ENCODE measurements at regions not wholly inside any gene's neighbourhood (a gene's known extent, or its start where the extent isn't known, plus 50 kb on each side); places are given as distances from the start of the nearest gene placed in this dataset.
"Not testable (repeated sequence)": the region's sequence is repeated elsewhere in the genome, so short reads cannot be mapped to it uniquely, and the experiment has no call there.

GRCh38 chr1:234807705-234808104, 197.7 kb upstream of the IRF2BP2 start:
- H3K36me3 ChIP-seq (ENCODE audit: control insufficient read depth in 1 of 2, insufficient read depth in 2 of 2, low read length in 2 of 2); H3K27ac ChIP-seq (ENCODE audit: low read depth, low read length); H4K20me1 ChIP-seq (ENCODE audit: insufficient read depth); CTCF ChIA-PET; BruUV-seq (replicated peaks); H3K4me2 ChIP-seq (ENCODE audit: low read length); H3K4me1 ChIP-seq (ENCODE audit: control insufficient read depth in 1 of 2, insufficient read depth in 2 of 2, low read length in 2 of 2); intact Hi-C loops (cut with micrococcal nuclease); POLR2A ChIA-PET; H3K9ac ChIP-seq (ENCODE audit: low read length); ATAC-seq; H3K79me2 ChIP-seq (ENCODE audit: insufficient read depth, low read length); H3K27me3 ChIP-seq (ENCODE audit: insufficient read depth, low read length); RAD21 ChIA-PET (ENCODE audit: low non-redundant PET in 1 of 2, low total read pairs in 2 of 2, uncharacterized antibody in 2 of 2, unreplicated experiment in 2 of 2); DNase-seq (ENCODE audit: low read depth, low spot score); H2AFZ ChIP-seq (ENCODE audit: low read depth, low read length, poor library complexity, severe bottlenecking); H3K4me3 ChIP-seq (replicated peaks in 1 of 2; ENCODE audit: low read depth in 1 of 2, low read length in 2 of 2); H3K9me2 ChIP-seq (ENCODE audit: insufficient read depth); H3K9me3 ChIP-seq (ENCODE audit: control insufficient read depth in 1 of 2, insufficient read depth in 1 of 2, low read depth in 1 of 2, low read length in 2 of 2): not testable (repeated sequence)

- CTCF ChIA-PET; H3K36me3 ChIP-seq (ENCODE audit: control insufficient read depth in 1 of 2, insufficient read depth in 2 of 2, low read length in 2 of 2); H4K20me1 ChIP-seq (ENCODE audit: insufficient read depth); H3K4me1 ChIP-seq (ENCODE audit: control insufficient read depth in 1 of 2, insufficient read depth in 2 of 2, low read length in 2 of 2); H3K9ac ChIP-seq (ENCODE audit: low read length); RAD21 ChIA-PET (ENCODE audit: low non-redundant PET in 1 of 2, low total read pairs in 2 of 2, uncharacterized antibody in 2 of 2, unreplicated experiment in 2 of 2); H2AFZ ChIP-seq (ENCODE audit: low read depth, low read length, poor library complexity, severe bottlenecking); H3K9me2 ChIP-seq (ENCODE audit: insufficient read depth); intact Hi-C loops (cut with micrococcal nuclease); ATAC-seq; H3K4me3 ChIP-seq (replicated peaks in 1 of 2; ENCODE audit: low read depth in 1 of 2, low read length in 2 of 2); H3K9me3 ChIP-seq (ENCODE audit: control insufficient read depth in 1 of 2, insufficient read depth in 1 of 2, low read depth in 1 of 2, low read length in 2 of 2); BruUV-seq (replicated peaks); H3K27me3 ChIP-seq (ENCODE audit: insufficient read depth, low read length); DNase-seq (ENCODE audit: low read depth, low spot score); H3K27ac ChIP-seq (ENCODE audit: low read depth, low read length); H3K79me2 ChIP-seq (ENCODE audit: insufficient read depth, low read length); POLR2A ChIA-PET; H3K4me2 ChIP-seq (ENCODE audit: low read length): not testable (repeated sequence)
Measured at GRCh38 chr1:234802586-234802985, 192.6 kb upstream of the IRF2BP2 start.

GRCh38 chr1:234801636-234802035, 191.7 kb upstream of the IRF2BP2 start:
- RAD21 ChIA-PET (ENCODE audit: low non-redundant PET in 1 of 2, low total read pairs in 2 of 2, uncharacterized antibody in 2 of 2, unreplicated experiment in 2 of 2); H3K27ac ChIP-seq (ENCODE audit: low read depth, low read length); BruUV-seq (replicated peaks); H3K9me3 ChIP-seq (ENCODE audit: control insufficient read depth in 1 of 2, insufficient read depth in 1 of 2, low read depth in 1 of 2, low read length in 2 of 2); DNase-seq (ENCODE audit: low read depth, low spot score); H3K4me2 ChIP-seq (ENCODE audit: low read length); H3K36me3 ChIP-seq (ENCODE audit: control insufficient read depth in 1 of 2, insufficient read depth in 2 of 2, low read length in 2 of 2); H3K4me1 ChIP-seq (ENCODE audit: control insufficient read depth in 1 of 2, insufficient read depth in 2 of 2, low read length in 2 of 2); H3K9ac ChIP-seq (ENCODE audit: low read length); ATAC-seq; H2AFZ ChIP-seq (ENCODE audit: low read depth, low read length, poor library complexity, severe bottlenecking); H3K4me3 ChIP-seq (replicated peaks in 1 of 2; ENCODE audit: low read depth in 1 of 2, low read length in 2 of 2); H3K9me2 ChIP-seq (ENCODE audit: insufficient read depth); H4K20me1 ChIP-seq (ENCODE audit: insufficient read depth); intact Hi-C loops (cut with micrococcal nuclease); H3K79me2 ChIP-seq (ENCODE audit: insufficient read depth, low read length); H3K27me3 ChIP-seq (ENCODE audit: insufficient read depth, low read length); CTCF ChIA-PET; POLR2A ChIA-PET: not testable (repeated sequence)

GRCh38 chr1:234801147-234801546, 191.2 kb upstream of the IRF2BP2 start:
- H3K9me3 ChIP-seq (ENCODE audit: control insufficient read depth in 1 of 2, insufficient read depth in 1 of 2, low read depth in 1 of 2, low read length in 2 of 2); intact Hi-C loops (cut with micrococcal nuclease); H3K27me3 ChIP-seq (ENCODE audit: insufficient read depth, low read length); RAD21 ChIA-PET (ENCODE audit: low non-redundant PET in 1 of 2, low total read pairs in 2 of 2, uncharacterized antibody in 2 of 2, unreplicated experiment in 2 of 2); H2AFZ ChIP-seq (ENCODE audit: low read depth, low read length, poor library complexity, severe bottlenecking); H3K4me3 ChIP-seq (replicated peaks in 1 of 2; ENCODE audit: low read depth in 1 of 2, low read length in 2 of 2); H3K36me3 ChIP-seq (ENCODE audit: control insufficient read depth in 1 of 2, insufficient read depth in 2 of 2, low read length in 2 of 2); H3K4me2 ChIP-seq (ENCODE audit: low read length); H3K79me2 ChIP-seq (ENCODE audit: insufficient read depth, low read length); H3K27ac ChIP-seq (ENCODE audit: low read depth, low read length); ATAC-seq; POLR2A ChIA-PET; CTCF ChIA-PET; H3K9me2 ChIP-seq (ENCODE audit: insufficient read depth); H3K4me1 ChIP-seq (ENCODE audit: control insufficient read depth in 1 of 2, insufficient read depth in 2 of 2, low read length in 2 of 2); BruUV-seq (replicated peaks); H4K20me1 ChIP-seq (ENCODE audit: insufficient read depth); H3K9ac ChIP-seq (ENCODE audit: low read length); DNase-seq (ENCODE audit: low read depth, low spot score): not testable (repeated sequence)

- H4K20me1 ChIP-seq (ENCODE audit: insufficient read depth); H3K36me3 ChIP-seq (ENCODE audit: control insufficient read depth in 1 of 2, insufficient read depth in 2 of 2, low read length in 2 of 2); CTCF ChIA-PET; H3K27ac ChIP-seq (ENCODE audit: low read depth, low read length); H3K4me2 ChIP-seq (ENCODE audit: low read length); H3K9me3 ChIP-seq (ENCODE audit: control insufficient read depth in 1 of 2, insufficient read depth in 1 of 2, low read depth in 1 of 2, low read length in 2 of 2); POLR2A ChIA-PET; intact Hi-C loops (cut with micrococcal nuclease); H3K27me3 ChIP-seq (ENCODE audit: insufficient read depth, low read length); RAD21 ChIA-PET (ENCODE audit: low non-redundant PET in 1 of 2, low total read pairs in 2 of 2, uncharacterized antibody in 2 of 2, unreplicated experiment in 2 of 2); DNase-seq (ENCODE audit: low read depth, low spot score); H3K9me2 ChIP-seq (ENCODE audit: insufficient read depth); H3K9ac ChIP-seq (ENCODE audit: low read length); BruUV-seq (replicated peaks); H2AFZ ChIP-seq (ENCODE audit: low read depth, low read length, poor library complexity, severe bottlenecking); H3K4me3 ChIP-seq (replicated peaks in 1 of 2; ENCODE audit: low read depth in 1 of 2, low read length in 2 of 2); ATAC-seq; H3K79me2 ChIP-seq (ENCODE audit: insufficient read depth, low read length); H3K4me1 ChIP-seq (ENCODE audit: control insufficient read depth in 1 of 2, insufficient read depth in 2 of 2, low read length in 2 of 2): not testable (repeated sequence)
Measured at GRCh38 chr1:234800563-234800962, 190.6 kb upstream of the IRF2BP2 start.
